ENCODE measurements at regions not wholly inside any gene's neighbourhood (a gene's known extent, or its start where the extent isn't known, plus 50 kb on each side); places are given as distances from the start of the nearest gene placed in this dataset.

DNA sequence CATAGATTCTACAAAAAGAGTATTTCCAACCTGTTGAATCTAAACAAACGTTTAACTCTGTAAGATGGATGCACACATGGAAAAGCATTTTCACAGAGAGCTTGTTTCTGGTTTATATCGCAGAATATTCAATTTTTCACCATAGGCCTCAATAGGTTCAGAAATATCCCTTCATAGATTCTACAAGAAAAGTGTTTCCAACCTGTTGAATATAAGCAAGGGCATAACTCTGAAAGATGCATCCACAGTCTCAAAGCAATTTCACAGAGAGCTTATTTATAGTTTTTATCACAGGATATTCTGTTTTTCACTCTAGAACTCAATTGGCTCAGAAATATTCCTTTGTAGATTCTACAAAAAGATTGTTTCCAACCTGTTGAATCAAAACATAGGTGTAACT, 1483.6 kb downstream of the UQCRFS1 start:
- TF ChIP-seq RBAK (tag by site-specific recombination; IDR thresholded peaks at IDR 0.05) (no peak), ZBTB17 (tag by site-specific recombination; IDR thresholded peaks at IDR 0.05) (no peak), ZNF10 (tag by site-specific recombination; IDR thresholded peaks at IDR 0.05) (no peak), ZNF19 (tag by site-specific recombination; IDR thresholded peaks at IDR 0.05; ENCODE audit: low read depth) (no peak), ZNF548 (tag by site-specific recombination; IDR thresholded peaks at IDR 0.05) (no peak), ZNF121 (tag by site-specific recombination; IDR thresholded peaks at IDR 0.05) (no peak), SCRT1 (tag by site-specific recombination; IDR thresholded peaks at IDR 0.05; ENCODE audit: borderline replicate concordance) (peak; percentile 94; the same call in 1 of the 2 replicates), ZNF239 (tag by site-specific recombination; IDR thresholded peaks at IDR 0.05) (no peak), SCRT2 (tag by site-specific recombination; IDR thresholded peaks at IDR 0.05) (peak; percentile 96), ZNF223 (tag by site-specific recombination; IDR thresholded peaks at IDR 0.05) (no peak), GFI1B (tag by site-specific recombination; IDR thresholded peaks at IDR 0.05) (no peak), ZNF362 (tag by site-specific recombination; IDR thresholded peaks at IDR 0.05) (no peak), ZNF184 (tag by site-specific recombination; IDR thresholded peaks at IDR 0.05) (no peak), ZNF501 (tag by site-specific recombination; IDR thresholded peaks at IDR 0.05) (no peak), ZBTB1 (tag by site-specific recombination; IDR thresholded peaks at IDR 0.05) (no peak), ZNF626 (tag by site-specific recombination; IDR thresholded peaks at IDR 0.05) (no peak)
- CTCF ChIA-PET: interaction anchor here (0.6 to 0.7 kb wide), 2 partner anchors 8 to 62 kb away, joined by 3 to 4 read pairs; no protein-coding TSS in a partner anchor
- H3K9me3 ChIP-seq (ENCODE audit: control insufficient read depth, insufficient read depth, low read depth, low read length): peaks cover 44% of the 10 kb centered on the region

GRCh38 chr19:27722625-27723024, 1490.3 kb downstream of the UQCRFS1 start:
- peaks cover 0 to 16% of the 10 kb centered on the region in 2 experiments; a peak in 2 of 3 replicates for H3K36me3 ChIP-seq (ENCODE audit: control insufficient read depth in 2 of 2, insufficient read depth in 1 of 2, low read length in 2 of 2)
- H3K4me1 ChIP-seq (ENCODE audit: control insufficient read depth, insufficient read depth, low read length): no peaks in the 10 kb centered on the region
- no peak for TF ChIP-seq YY2 (tag by site-specific recombination; IDR thresholded peaks at IDR 0.05)
- TF ChIP-seq ZNF202 (tag by site-specific recombination; IDR thresholded peaks at IDR 0.05; ENCODE audit: borderline replicate concordance): no peak
- peak; percentile 78 for TF ChIP-seq SCRT2 (tag by site-specific recombination; IDR thresholded peaks at IDR 0.05)
- no peak for TF ChIP-seq RBAK (tag by site-specific recombination; IDR thresholded peaks at IDR 0.05)
- TF ChIP-seq SALL2 (tag by site-specific recombination; IDR thresholded peaks at IDR 0.05; ENCODE audit: borderline replicate concordance): no peak
- no peak for TF ChIP-seq ZSCAN18 (tag by site-specific recombination; IDR thresholded peaks at IDR 0.05)
- no peak for TF ChIP-seq GLI4 (tag by site-specific recombination; IDR thresholded peaks at IDR 0.05)
- TF ChIP-seq SCRT1 (tag by site-specific recombination; IDR thresholded peaks at IDR 0.05; ENCODE audit: borderline replicate concordance): peak; percentile 63; the same call in 1 of the 2 replicates
- TF ChIP-seq, protein P1, sequence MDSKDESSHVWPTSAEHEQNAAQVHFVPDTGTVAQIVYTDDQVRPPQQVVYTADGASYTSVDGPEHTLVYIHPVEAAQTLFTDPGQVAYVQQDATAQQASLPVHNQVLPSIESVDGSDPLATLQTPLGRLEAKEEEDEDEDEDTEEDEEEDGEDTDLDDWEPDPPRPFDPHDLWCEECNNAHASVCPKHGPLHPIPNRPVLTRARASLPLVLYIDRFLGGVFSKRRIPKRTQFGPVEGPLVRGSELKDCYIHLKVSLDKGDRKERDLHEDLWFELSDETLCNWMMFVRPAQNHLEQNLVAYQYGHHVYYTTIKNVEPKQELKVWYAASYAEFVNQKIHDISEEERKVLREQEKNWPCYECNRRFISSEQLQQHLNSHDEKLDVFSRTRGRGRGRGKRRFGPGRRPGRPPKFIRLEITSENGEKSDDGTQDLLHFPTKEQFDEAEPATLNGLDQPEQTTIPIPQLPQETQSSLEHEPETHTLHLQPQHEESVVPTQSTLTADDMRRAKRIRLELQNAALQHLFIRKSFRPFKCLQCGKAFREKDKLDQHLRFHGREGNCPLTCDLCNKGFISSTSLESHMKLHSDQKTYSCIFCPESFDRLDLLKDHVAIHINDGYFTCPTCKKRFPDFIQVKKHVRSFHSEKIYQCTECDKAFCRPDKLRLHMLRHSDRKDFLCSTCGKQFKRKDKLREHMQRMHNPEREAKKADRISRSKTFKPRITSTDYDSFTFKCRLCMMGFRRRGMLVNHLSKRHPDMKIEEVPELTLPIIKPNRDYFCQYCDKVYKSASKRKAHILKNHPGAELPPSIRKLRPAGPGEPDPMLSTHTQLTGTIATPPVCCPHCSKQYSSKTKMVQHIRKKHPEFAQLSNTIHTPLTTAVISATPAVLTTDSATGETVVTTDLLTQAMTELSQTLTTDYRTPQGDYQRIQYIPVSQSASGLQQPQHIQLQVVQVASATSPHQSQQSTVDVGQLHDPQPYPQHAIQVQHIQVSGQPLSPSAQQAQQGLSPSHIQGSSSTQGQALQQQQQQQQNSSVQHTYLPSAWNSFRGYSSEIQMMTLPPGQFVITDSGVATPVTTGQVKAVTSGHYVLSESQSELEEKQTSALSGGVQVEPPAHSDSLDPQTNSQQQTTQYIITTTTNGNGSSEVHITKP (tag by site-specific recombination; IDR thresholded peaks at IDR 0.05): no peak
- TF ChIP-seq ZNF48 (tag by site-specific recombination; IDR thresholded peaks at IDR 0.05): no peak
- no peak for TF ChIP-seq ZNF830 (tag by site-specific recombination; IDR thresholded peaks at IDR 0.05; ENCODE audit: low read depth)
- no peak for TF ChIP-seq ZNF416 (tag by site-specific recombination; IDR thresholded peaks at IDR 0.05)
- TF ChIP-seq ZNF654 (tag by site-specific recombination; IDR thresholded peaks at IDR 0.05; ENCODE audit: low read depth): no peak
- no peak for TF ChIP-seq ZNF473 (tag by site-specific recombination; IDR thresholded peaks at IDR 0.05)
- no peak overlapping the region for H3K27ac ChIP-seq (ENCODE audit: extremely low read depth, low read depth, low read length)
- ChIA-PET CTCF (interaction anchor here (0.6 to 1.4 kb wide), 3 partner anchors 8 to 204 kb away, joined by 3 to 4 read pairs (median 3); no protein-coding TSS in a partner anchor), POLR2A (no interaction called here)
- H3K9me3 ChIP-seq (ENCODE audit: control insufficient read depth, insufficient read depth, low read depth, low read length): peaks cover 26% of the 10 kb centered on the region
- no peak overlapping the region for H3K4me3 ChIP-seq (ENCODE audit: low read depth, low read length)

More for the DNA sequence above, 1483.6 kb downstream of the UQCRFS1 start:
- no peak overlapping the region for H3K27ac ChIP-seq (ENCODE audit: extremely low read depth, low read depth, low read length)
- H3K36me3 ChIP-seq (ENCODE audit: control insufficient read depth in 2 of 2, insufficient read depth in 1 of 2, low read length in 2 of 2): peaks cover 0 to 32% of the 10 kb centered on the region in 2 experiments; a peak in 2 of 3 replicates
- H3K4me1 ChIP-seq (ENCODE audit: control insufficient read depth, insufficient read depth, low read length): no peaks in the 10 kb centered on the region
- POLR2A ChIA-PET: no interaction called here
- H3K4me3 ChIP-seq (ENCODE audit: low read depth, low read length): no peak overlapping the region
